NCI-H82 treated with DMSO at 0.1 percent for 48 hours (cell line): ENCODE measurements at regions not wholly inside any gene's neighbourhood (a gene's known extent, or its start where the extent isn't known, plus 50 kb on each side); places are given as distances from the start of the nearest gene placed in this dataset.
"Not testable (repeated sequence)": the region's sequence is repeated elsewhere in the genome, so short reads cannot be mapped to it uniquely, and the experiment has no call there.

ENCODE experiments used
- DNase-seq: peaks from one replicate; lab custom pipeline; 2025; ENCODE audit not compliant: unreplicated experiment; lab: John Stamatoyannopoulos, UW

- DNase-seq = no peak
Measured at GRCh38 chr4:45502471-45502870, 621.4 kb downstream of the GABRG1 start.

GRCh38 chr4:45484740-45485139, 639.1 kb downstream of the GABRG1 start:
- DNase-seq = peak; percentile 72

- no peak for DNase-seq
Measured at GRCh38 chr4:45482346-45482745, 641.5 kb downstream of the GABRG1 start.

GRCh38 chr4:45477311-45477733, 646.5 kb downstream of the GABRG1 start:
- no peak for DNase-seq

- DNase-seq = no peak
Measured at GRCh38 chr4:45475548-45475947, 648.3 kb downstream of the GABRG1 start.

GRCh38 chr4:45472490-45472889, 651.4 kb downstream of the GABRG1 start:
- DNase-seq = no peak

GRCh38 chr4:45471335-45471734, 652.5 kb downstream of the GABRG1 start:
- DNase-seq = no peak

GRCh38 chr4:45467157-45467556, 656.7 kb downstream of the GABRG1 start:
- DNase-seq = no peak

GRCh38 chr4:45460157-45460556, 663.7 kb downstream of the GABRG1 start:
- DNase-seq = not testable (repeated sequence)

- DNase-seq = no peak
Measured at GRCh38 chr4:45455217-45455616, 668.6 kb downstream of the GABRG1 start.

GRCh38 chr4:45453258-45453853, 670.5 kb downstream of the GABRG1 start:
- peak; percentile 23 for DNase-seq

GRCh38 chr4:45442466-45442865, 681.4 kb downstream of the GABRG1 start:
- peak; percentile 3 for DNase-seq

- DNase-seq = no peak
Measured at GRCh38 chr4:45438047-45438446, 685.8 kb downstream of the GABRG1 start.

GRCh38 chr4:45437381-45437780, 686.5 kb downstream of the GABRG1 start:
- DNase-seq = no peak

- no peak for DNase-seq
Measured at GRCh38 chr4:45425135-45425534, 698.7 kb downstream of the GABRG1 start.

- DNase-seq = no peak
Measured at GRCh38 chr4:45423896-45424295, 697.5 kb upstream of the GNPDA2 start.

- DNase-seq = not testable (repeated sequence)
Measured at GRCh38 chr4:45420091-45420674, 693.8 kb upstream of the GNPDA2 start.

- DNase-seq = no peak
Measured at GRCh38 chr4:45410701-45411210, 684.4 kb upstream of the GNPDA2 start.

GRCh38 chr4:45409536-45409935, 683.2 kb upstream of the GNPDA2 start:
- DNase-seq = no peak

- no peak for DNase-seq
Measured at GRCh38 chr4:45408996-45409395, 682.6 kb upstream of the GNPDA2 start.

GRCh38 chr4:45399116-45399515, 672.8 kb upstream of the GNPDA2 start:
- DNase-seq = no peak

GRCh38 chr4:45385306-45385705, 659.0 kb upstream of the GNPDA2 start:
- DNase-seq = no peak

GRCh38 chr4:45370408-45370807, 644.1 kb upstream of the GNPDA2 start:
- DNase-seq = no peak
